ENCODE measurements at regions not wholly inside any gene's neighbourhood (a gene's known extent, or its start where the extent isn't known, plus 50 kb on each side); places are given as distances from the start of the nearest gene placed in this dataset.

- TF ChIP-seq CTCF (IDR thresholded peaks at IDR 0.05), result no peak
- ATAC-seq (ENCODE audit: low FRiP score), result no peak
- DNase-seq (ENCODE audit: low spot score), result no peak
These were observed 133.5 kb upstream of the TBL1XR1 start for GRCh38 chr3:177330779-177331178.

GRCh38 chr3:177331203-177331835, 134.0 kb upstream of the TBL1XR1 start:
- TF ChIP-seq CTCF (IDR thresholded peaks at IDR 0.05), result no peak
- ATAC-seq (ENCODE audit: low FRiP score) (no peak), DNase-seq (ENCODE audit: low spot score) (no peak)

GRCh38 chr3:177332955-177333354, 135.7 kb upstream of the TBL1XR1 start:
- no peak for DNase-seq (ENCODE audit: low spot score)
- ATAC-seq (ENCODE audit: low FRiP score), result no peak
- TF ChIP-seq CTCF (IDR thresholded peaks at IDR 0.05), result no peak

GRCh38 chr3:177333533-177334520, 136.5 kb upstream of the TBL1XR1 start:
- ATAC-seq (ENCODE audit: low FRiP score) (no peak), DNase-seq (ENCODE audit: low spot score) (no peak)
- TF ChIP-seq CTCF (IDR thresholded peaks at IDR 0.05), result no peak

GRCh38 chr3:177334803-177335202, 137.5 kb upstream of the TBL1XR1 start:
- TF ChIP-seq CTCF (IDR thresholded peaks at IDR 0.05), result no peak
- DNase-seq (ENCODE audit: low spot score) (no peak), ATAC-seq (ENCODE audit: low FRiP score) (no peak)

- ATAC-seq (ENCODE audit: low FRiP score), result no peak
- no peak for TF ChIP-seq CTCF (IDR thresholded peaks at IDR 0.05)
These were observed 138.4 kb upstream of the TBL1XR1 start for GRCh38 chr3:177335728-177336127.

More at GRCh38 chr3:177335728-177336127, 138.4 kb upstream of the TBL1XR1 start:
- DNase-seq (ENCODE audit: low spot score), result no peak

Measured in omental fat pad (tissue), 3 donors.